DMS 273 treated with DMSO at 0.1 percent for 48 hours (cell line): ENCODE measurements at regions not wholly inside any gene's neighbourhood (a gene's known extent, or its start where the extent isn't known, plus 50 kb on each side); places are given as distances from the start of the nearest gene placed in this dataset.

ENCODE experiments used
- DNase-seq: peaks from one replicate; lab custom pipeline; 2025; lab: John Stamatoyannopoulos, UW

GRCh38 chr2:53448086-53448485, 319.5 kb upstream of the CHAC2 start:
- no peak for DNase-seq

- DNase-seq: no peak
Observed at GRCh38 chr2:53445383-53446070, 322.1 kb upstream of the CHAC2 start.

GRCh38 chr2:53442783-53443182, 324.8 kb upstream of the CHAC2 start:
- DNase-seq: peak; percentile 42

GRCh38 chr2:53442093-53442492, 325.5 kb upstream of the CHAC2 start:
- DNase-seq: no peak

GRCh38 chr2:53438692-53439091, 328.9 kb upstream of the CHAC2 start:
- no peak for DNase-seq

- DNase-seq: peak; percentile 16
Observed at GRCh38 chr2:53438100-53438499, 329.5 kb upstream of the CHAC2 start.

GRCh38 chr2:53437371-53437770, 330.2 kb upstream of the CHAC2 start:
- DNase-seq: no peak

GRCh38 chr2:53436882-53437281, 330.7 kb upstream of the CHAC2 start:
- DNase-seq: no peak

GRCh38 chr2:53435610-53436009, 332.0 kb upstream of the CHAC2 start:
- no peak for DNase-seq

- no peak for DNase-seq
Observed at GRCh38 chr2:53434466-53434865, 333.1 kb upstream of the CHAC2 start.

GRCh38 chr2:53432936-53433335, 334.7 kb upstream of the CHAC2 start:
- DNase-seq: no peak

GRCh38 chr2:53429901-53430300, 337.7 kb upstream of the CHAC2 start:
- DNase-seq: peak; percentile 58

GRCh38 chr2:53424902-53425301, 342.7 kb upstream of the CHAC2 start:
- no peak for DNase-seq

GRCh38 chr2:53423465-53423864, 344.1 kb upstream of the CHAC2 start:
- DNase-seq: no peak

GRCh38 chr2:53422979-53423378, 344.6 kb upstream of the CHAC2 start:
- DNase-seq: no peak

- no peak for DNase-seq
Observed at GRCh38 chr2:53417385-53417784, 350.2 kb upstream of the CHAC2 start.

GRCh38 chr2:53407363-53408080, 360.1 kb upstream of the CHAC2 start:
- DNase-seq: no peak

- no peak for DNase-seq
Observed at GRCh38 chr2:53403792-53404413, 363.7 kb upstream of the CHAC2 start.

GRCh38 chr2:53397085-53397484, 370.5 kb upstream of the CHAC2 start:
- no peak for DNase-seq

- DNase-seq: no peak
Observed at GRCh38 chr2:53381271-53381670, 386.3 kb upstream of the CHAC2 start.

- no peak for DNase-seq
Observed at GRCh38 chr2:53379547-53379946, 388.1 kb upstream of the CHAC2 start.

GRCh38 chr2:53378791-53379190, 388.8 kb upstream of the CHAC2 start:
- DNase-seq: no peak

GRCh38 chr2:53373126-53373525, 394.5 kb upstream of the CHAC2 start:
- DNase-seq: no peak
